ENCODE measurements at regions not wholly inside any gene's neighbourhood (a gene's known extent, or its start where the extent isn't known, plus 50 kb on each side); places are given as distances from the start of the nearest gene placed in this dataset.

GRCh38 chr13:105193026-105193425 is 1342.4 kb downstream of the EFNB2 start (continued):
- TF ChIP-seq HDAC2 (IDR thresholded peaks at IDR 0.05; ENCODE audit: borderline replicate concordance in 1 of 2, low read depth in 2 of 2, low read length in 2 of 2): no peak
